ENCODE measurements at regions not wholly inside any gene's neighbourhood (a gene's known extent, or its start where the extent isn't known, plus 50 kb on each side); places are given as distances from the start of the nearest gene placed in this dataset.

DNA sequence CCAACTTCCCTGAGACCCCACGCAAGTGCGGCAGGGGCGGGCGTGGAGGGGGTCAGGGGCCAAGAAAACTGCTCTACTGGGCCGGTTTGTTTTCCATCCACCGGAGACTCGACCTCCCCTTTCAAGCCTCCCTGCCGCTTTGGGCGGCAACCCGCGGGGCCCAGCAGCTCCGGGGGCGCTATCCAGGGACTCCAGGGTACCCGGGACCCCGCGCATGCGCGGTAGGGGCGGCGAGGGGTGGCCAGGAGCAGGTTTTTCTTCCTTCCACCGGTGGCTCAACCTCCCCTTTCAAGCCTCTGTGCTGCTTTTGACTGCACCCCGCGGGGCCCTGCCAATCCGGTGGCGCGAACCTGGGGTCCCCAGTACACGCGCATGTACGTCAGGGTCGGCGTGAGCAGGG, 323.5 kb downstream of the ALG10 start:
- DNase-seq: no peak

DNA sequence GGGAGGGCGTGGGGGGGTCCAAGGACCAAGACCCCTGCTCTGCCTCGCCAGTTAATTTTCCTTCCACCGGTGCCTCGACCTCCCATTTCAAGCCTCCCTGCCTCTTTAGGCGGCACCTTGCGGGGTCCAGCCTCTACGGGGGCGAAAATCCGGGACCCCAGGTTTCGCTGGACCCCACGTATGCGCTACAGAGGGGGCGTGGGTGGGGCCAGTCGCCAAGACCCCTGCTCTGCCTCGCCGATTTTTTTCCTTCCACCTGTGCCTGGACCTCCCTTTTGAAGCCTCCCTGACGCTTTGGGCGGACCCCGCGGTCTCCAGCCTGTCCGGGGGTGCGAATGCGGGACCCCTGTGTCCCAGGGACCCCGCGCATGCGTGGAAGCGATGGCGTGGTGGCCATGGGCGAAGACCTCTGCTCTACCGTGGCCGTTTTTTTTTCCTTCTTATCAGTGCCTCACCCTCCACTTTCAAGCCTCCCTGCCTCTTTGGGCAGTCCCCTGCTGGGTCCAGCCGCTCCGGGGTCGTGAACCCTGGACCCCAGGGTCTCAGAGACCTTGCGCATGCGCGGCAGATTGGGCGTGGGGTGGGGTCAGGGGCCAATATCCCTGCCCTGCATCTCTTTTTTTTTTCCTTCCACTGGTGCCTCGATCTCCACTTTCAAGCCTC, 324.2 kb downstream of the ALG10 start:
- no peak for DNase-seq

DNA sequence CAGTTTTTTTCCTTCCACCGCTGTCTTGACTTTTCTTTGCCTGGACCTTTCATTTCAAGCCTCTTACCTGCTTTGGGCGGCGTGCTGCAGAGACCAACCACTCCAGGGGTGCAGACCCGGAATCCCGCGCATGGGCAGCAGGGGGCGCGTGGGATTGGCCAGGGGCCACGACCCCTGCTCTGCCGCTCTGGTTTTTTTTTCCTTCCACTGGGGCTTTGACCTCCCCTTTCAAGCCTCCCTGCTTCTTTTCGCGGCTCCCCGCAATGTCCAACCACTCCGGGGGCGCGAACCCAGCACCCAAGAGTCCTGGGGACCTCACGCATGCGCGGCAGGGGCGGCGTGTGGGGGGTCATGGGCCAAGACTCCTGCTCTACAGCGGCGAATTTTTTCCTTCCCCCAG, 325.1 kb downstream of the ALG10 start:
- no peak for DNase-seq

DNA sequence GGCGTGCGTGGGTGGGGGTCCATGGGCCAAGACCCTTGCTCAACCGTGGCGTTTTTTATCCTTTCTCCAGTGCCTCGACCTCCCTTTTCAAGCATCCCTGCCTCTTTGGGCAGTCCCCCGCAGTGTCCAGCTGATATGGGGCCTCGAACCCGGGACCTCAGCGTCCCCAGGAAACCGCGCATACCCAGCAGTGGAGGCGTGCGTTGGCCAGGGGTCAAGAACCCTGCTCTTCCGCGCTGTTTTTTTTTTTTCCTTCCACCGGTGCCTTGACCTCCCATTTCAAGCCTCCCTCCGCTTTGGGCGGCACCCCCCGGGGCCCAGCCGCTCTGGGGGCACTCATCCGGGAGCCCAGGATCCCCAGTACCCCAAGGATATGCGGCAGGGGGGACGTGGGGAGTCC, 325.8 kb downstream of the ALG10 start:
- no peak for DNase-seq

DNA sequence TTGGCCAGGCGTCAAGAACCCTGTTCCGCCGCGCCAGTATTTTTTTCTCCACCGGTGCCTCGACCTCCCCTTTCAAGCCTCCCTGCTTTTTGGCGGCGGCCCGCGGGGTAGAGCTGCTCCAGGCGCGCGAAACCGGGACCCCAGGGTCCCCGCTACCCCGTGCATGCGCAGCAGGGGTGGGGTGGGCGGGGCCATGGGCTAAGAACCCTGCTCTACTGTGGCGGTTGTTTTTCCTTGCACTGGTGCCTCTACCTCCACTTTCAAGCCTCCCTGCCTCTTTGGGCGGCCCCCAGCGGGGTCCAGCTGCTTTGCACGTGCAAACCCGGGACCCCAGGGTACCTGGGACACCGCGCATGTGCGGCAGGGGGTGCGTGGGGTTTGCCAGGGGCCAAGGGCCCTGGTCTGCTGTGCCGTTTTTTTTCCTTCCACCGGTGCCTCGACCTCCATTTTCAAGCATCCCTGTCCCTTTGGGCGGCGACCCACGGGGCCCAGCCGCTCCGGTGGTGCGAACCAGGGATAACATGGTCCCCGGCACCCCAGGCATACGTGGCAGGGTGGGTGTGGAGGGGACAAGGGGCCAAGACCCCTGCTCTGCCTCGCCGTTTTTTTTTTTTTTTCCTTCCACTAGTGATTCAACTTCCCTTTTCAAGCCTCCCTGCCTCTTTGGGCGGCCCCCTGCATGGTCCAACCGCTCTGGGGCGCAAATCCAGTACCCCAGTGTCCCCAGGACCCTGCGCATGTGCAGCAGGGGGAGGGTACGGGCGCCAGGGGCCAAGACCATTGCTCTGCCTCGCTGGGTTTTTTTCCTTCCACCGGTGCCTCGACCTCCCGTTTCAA, 326.8 kb downstream of the ALG10 start:
- DNase-seq: no peak

DNA sequence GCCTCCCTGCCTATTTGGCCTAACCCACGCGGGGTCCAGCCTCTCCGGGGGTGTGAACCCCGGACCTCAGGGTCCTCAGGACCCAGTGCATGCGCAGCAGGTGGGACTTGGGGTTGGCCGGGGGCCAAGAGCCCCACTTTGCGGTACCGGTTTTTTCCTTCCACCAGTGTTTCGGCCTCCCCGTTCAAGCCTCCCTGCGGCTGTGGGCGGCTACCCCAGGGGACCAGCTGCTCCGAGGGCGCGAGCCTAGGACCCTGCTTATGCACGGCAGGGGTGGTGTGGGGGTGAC, 327.3 kb downstream of the ALG10 start:
- no peak for DNase-seq

DNA sequence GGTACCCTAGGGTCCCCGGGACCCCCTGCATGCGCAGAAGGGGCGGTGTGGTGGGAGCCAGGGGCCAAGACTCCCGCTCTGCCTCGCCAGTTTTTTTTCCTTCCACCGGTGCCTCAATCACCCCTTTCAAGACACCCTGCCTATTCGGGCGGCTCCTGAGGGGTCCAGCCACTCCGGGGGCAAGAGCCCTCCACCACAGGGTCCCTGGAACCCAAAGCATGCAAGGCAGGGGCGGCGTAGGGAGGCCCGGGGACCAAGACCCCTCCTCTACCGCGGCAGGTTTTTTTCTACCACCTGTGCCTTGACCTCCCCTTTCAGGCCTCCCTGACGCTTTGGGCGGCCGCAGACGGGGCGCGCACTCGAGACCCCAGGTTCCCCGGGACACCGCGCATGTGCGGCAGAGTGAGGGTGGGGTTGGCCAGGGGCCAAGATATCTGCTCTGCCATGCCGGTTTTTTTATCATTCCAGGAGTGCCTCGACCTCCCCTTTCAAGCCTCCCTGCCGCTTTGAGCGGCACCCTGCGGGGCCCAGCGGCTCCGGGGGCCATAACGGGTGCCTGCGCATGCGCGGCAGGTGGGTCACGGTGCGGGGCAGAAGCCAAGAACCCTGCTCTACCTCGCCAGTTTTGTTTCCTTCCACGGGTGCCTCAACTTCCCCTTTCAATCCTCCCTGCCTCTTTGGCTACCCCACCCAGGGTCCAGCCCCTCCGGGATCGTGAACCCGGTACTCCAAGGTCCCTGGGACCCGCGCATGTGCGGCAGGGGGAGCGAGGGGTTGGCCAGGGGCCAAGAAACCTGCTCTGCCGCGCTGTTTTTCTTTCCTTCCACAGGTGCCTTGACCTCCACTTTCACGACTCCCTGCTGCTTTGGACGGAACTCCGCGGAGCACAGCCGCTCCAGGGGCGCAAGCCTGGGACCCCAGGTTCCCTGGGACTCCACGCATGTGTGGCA, 328.1 kb downstream of the ALG10 start:
- no peak for DNase-seq

DNA sequence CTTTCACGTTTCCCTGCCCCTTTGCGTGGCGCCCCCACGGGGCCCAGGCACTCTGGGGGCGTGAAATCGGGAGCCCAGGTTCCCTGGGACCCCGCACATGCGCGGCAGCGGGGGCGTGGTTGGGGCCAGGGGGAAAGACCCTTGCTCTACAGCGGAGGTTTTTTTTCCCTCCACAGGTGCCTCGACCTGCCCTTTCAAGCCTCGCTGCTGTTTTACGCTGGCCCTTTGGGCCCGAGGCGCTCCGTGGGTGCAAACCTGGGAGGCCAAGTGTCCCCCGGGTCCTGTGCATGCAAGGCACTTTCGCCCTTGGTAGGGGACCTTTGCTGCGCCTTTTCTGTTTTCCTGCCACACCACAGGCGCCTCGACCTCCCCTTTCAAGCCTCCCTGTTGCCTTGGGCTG, 329.8 kb downstream of the ALG10 start:
- DNase-seq: no peak

DNA sequence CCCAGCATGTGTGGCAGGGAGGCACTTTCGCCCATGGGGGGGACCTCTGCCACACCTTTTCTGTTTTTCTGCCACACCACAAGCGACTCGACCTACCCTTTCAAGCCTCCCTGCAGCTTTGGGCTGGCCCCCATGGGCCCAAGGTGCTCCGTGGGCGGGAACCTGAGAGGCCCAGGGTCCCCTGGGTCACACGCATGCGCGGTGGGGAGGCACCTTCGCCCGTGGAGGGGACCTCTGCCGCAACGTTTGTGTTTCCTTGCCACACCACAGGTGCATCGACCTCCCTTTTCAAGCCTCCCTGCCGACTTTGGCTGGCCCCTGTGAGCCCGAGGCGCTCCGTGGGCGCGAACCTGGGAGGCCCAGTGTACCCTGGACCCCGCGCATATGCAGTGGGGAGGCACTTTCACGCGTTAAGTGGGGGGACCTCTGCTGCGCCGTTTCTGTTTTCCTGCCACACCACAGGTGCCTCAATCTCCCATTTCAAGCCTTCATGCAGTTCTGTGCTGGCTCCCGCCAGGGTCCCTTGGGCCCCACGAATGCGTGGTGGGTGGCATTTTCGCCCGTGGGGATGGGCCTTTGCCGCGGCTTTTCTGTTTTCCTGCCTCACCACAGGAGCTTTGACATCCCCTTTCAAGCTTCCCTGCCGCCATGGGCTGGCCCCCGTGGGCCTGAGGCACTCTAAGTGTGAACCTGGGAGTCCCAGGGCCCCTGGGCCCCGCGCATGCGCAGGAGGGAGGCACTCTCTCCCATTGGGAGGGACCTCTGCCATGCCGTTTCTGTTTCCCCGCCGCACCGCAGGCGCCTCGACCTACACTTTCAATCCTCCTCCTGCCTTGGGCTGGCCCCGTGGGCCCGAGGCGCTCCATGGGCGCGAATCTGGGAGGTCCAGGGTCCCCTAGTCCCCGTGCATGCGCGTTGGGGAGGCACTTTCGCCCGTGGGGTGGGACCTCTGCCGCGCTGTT, 332.2 kb downstream of the ALG10 start:
- no peak for DNase-seq

DNA sequence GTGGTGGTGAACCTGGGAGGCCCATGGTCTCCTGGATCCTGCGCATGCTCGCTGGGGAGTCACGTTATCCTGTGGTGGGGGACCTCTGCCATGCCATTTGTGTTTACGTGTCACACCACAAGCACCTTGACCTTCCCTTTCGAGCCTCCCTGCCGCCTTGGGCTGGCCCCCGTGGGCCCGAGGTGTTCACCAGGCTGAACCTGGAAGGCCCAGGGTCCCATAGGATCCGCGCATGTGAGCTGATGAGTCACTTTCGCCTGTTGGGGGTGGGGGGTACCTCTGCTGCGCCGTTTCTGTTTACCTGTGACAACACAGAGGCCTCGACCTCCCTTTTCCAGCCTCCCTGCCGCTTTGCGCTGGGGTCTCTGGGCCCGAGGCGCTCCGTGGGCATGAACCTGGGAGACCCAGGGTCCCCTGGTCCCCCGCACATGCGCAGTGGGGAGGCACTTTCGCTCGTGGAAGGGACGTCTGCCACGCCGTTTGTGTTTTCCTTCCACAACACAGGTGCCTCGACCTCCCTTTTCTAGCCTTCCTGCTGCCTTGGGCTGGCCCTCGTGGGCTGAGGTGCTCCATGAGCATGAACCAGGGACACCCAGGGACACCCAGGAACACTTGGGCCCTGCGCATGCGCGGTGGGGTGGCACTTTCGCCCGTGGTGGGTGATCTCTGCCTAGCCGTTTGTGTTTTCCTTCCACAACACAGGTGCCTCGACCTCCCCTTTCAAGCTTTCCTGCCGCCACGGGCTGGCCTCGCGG, 334.1 kb downstream of the ALG10 start:
- DNase-seq: no peak

DNA sequence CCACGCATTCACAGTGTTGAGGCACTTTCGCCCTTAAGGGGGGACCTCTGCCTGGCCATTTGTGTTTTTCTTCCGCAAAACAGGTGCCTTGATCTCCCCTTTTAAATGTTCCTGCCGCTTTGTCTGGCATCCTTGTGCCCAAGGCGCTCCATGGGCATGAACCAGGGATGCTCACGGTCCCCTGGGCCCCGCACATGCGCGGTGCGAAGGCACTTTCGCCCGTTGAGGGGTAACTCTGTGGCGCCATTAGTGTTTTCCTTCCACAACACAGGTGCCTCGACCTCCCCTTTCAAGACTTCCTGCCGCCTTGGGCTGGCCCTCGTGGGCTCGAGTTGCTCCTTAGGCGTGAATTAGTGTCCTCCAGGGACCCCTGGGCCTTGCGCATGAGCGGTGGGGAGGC, 335.5 kb downstream of the ALG10 start:
- DNase-seq: no peak

DNA sequence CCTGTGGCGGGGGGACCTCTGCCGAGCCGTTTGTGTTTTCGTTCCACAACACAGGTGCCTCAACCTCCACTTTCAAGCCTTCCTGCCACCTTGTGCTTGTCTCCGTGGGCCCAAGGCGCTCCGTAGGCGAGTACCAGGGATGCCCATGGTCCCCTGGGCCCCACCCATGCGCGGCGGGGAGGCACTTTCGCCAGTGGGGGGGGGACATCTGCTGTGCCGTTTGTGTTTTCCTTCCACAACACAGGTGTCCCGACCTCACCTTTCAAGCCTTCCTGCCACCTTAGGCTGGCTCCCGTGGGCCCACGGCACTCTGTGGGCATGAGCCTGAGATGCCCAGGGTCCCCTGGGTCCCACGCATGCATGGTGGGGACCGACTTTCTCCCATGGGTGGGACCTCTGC, 335.9 kb downstream of the ALG10 start:
- no peak for DNase-seq

DNA sequence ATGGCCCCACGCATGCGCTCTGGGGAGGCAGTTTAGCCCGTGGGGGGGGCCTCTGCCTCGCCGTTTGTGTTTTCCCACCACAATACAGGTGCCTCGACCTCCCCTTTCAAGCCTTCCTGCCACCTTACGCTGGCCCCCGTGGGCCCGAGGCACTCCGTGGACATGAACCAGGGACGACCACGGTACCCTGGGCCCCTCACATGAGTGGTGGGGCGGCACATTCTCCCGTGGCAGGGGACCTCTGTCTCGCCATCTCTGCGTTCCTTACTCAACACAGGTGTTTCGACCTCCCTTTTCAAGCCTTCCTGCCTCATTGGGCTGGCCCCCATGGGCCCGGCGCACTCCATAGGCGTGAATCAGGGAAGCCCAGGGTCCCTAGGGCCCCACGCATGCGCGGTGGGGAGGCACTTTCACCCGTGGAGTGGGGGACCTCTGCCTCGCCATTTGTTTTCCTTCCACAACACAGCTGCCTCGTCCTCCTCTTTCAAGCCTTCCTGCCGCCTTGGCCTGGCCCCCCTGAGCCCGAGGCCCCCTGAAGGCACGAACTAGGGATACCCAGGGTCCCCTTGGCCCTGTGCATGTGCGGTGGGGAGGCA, 339.5 kb downstream of the ALG10 start:
- DNase-seq: no peak

DNA sequence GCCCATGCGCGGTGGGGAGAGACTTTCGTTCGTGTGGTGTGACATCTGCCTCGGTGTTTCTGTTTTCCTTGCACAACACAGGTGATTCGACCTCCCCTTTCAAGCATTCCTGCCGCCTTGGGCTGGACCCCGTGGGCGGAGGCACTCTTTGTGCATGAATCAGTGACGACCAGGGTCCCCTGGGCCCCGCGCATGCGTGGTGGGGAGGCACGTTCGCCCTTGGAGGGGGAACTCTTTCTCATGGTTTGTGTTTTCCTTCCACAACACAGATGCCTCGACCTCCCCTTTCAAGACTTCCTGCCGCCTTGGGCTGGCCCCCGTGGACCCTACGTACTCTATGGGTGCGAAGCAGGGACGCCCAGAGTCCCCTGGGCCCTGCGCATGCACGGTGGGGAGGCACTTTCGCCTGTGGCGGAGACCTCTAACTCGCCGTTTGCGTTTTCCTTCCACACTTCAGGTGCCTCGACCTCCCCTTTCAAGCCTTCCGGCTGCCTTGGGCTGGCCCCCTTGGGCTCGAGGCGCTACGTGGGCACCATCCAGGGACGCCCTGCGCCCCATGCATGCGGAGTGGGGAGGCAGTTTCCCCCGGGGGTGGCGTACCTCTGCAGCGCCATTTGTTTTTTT, 340.9 kb downstream of the ALG10 start:
- DNase-seq: no peak

DNA sequence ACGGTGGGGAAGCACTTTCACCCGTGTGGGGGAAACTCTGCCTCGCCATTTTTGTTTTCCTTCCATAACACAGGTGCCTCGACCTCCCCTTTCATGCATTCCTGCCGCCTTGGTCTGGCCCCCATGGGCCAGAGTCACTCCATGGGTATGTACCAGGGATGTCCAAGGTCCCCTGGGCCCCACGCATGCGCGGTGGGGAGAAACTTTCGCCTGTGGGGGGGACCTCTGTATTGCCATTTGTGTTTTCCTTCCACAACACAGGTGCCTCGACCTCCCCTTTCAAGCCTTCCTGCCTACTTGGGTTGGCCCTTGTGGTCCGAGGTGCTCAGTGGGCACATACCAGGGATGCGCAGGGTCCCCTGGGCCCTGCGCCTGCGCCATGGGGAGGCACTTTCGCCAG, 345.8 kb downstream of the ALG10 start:
- no peak for DNase-seq

DNA sequence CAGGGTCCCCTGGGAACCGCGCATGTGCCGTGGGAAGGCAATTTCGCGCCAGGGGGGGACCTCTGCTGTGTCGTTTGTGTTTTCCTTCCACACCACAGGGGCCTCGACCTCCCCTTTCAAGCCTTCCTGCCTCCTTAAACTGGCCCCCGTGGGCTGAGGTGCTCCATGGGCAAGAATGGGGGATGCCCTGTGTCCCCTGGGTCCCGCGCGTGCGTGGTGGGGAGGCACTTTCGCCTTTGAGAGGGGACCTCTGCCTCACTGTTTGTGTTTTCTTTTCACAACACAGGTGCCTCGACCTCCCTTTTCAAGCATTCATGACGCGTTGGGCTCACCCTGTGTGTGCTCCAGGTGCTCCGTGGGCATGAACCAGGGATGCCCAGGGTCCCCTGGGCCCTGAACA, 348.8 kb downstream of the ALG10 start:
- no peak for DNase-seq

DNA sequence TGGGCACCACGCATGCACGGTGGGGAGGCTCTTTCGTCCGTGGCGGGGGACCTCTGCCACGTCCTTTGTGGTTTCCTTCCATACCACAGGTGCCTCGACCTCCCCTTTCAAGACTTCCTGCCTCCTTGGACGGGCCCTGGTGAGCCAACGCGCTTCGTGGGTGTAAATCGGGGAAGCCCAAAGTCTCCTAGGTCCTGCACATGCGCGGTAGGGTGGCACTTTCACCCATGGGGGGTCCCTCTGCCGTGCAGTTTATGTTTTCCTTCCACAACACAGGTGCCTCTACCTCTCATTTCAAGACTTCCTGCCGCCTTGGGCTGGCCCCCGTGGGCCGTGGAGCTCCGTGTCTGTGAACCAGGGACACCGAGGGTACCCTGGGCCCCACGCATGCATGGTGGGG, 349.7 kb downstream of the ALG10 start:
- DNase-seq: no peak

DNA sequence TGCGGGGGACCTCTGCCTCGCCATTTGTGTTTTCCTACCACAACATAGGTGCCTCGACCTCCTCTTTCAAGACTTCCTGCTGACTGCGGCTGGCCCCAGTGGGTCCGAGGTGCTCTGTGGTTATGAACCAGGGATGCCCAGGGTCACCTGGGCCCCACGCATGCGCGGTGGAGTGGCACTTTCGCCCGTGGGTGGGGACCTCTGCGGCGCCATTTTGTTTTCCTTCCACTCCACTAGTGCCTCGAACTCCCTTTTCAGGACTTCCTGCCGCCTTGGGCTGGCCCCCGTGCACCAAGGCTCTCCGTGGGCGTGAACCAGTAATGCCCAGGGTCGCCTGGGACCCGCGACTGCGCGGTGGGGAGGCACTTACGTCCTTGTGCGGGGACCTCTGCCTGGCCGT, 351.6 kb downstream of the ALG10 start:
- DNase-seq: no peak

DNA sequence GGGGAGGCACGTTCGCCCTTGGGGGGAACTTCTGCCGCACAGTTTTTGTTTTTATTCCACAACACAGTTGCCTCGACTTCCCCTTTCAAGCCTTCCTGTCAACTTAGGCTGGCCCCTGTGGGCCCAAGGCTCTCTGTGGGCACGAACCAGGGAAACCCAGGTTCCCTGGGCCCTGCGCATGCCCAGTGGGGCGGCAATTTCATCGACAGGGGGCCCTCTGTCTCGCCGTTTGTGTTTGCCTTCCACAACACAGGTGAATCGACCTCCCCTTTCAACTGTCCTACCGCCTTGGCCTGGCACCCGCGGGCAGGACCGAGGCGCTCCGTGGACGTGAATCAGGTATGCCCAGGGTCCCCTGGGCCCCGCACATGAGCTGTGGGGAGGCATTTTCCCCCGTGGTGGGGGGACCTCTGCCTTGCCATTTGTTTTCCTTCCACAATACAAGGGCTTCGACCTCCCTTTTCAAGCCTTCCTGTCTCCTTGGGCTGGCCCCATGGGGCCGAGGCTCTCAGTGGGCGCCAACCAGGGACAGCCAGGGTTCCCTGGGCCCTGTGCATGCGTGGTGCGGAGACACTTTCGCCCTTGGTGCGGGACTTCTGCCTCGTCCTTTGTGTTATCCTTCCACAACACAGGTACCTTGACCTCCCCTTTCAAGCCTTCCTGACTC, 354.0 kb downstream of the ALG10 start:
- no peak for DNase-seq

All from muscle of back (tissue), 3 donors.